ENCODE measurements at regions not wholly inside any gene's neighbourhood (a gene's known extent, or its start where the extent isn't known, plus 50 kb on each side); places are given as distances from the start of the nearest gene placed in this dataset.

DNA sequence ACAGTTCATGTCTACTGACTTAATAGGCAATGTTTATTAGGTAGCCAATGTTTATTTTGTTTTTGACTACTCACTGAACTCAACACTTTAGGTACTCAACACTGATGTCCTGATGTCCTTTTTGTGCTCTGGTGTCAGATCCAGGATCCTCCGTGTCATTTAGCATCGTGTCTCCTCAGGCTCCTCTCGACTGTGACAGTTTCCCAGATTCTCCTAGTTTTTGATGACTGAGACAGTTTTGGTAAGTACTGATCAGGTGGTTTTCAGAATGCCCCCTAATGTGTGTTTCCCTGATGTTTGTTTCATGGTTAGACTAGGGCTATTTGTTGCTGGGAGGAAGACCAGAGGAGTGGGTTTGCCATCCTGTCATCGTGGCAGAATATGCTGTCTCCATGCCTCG lies 719.7 kb upstream of the SOX11 start:
- ChIA-PET POLR2A (no interaction called here), CTCF (no interaction called here)
- Histone ChIP-seq H3K27me3 (replicated peaks; ENCODE audit: control insufficient read depth, insufficient read depth, low read length) (no peaks in the 10 kb centered on the region), H3K4me1 (no peaks in the 10 kb centered on the region), H3K9me3 (no peaks in the 10 kb centered on the region; the same call in 1 of the 2 replicates), H3K36me3 (ENCODE audit: control insufficient read depth, insufficient read depth, low read length) (no peaks in the 10 kb centered on the region), H3K4me3 (ENCODE audit: low read depth, low read length) (no peak overlapping the region)
- BruUV-seq (replicated peaks) = no TSS peak
- Mint-ChIP-seq H3K27me3 (ENCODE audit: insufficient read depth, unreplicated experiment) (no peaks in the 10 kb centered on the region), H3K9me3 (ENCODE audit: unreplicated experiment) (peaks cover 18% of the 10 kb centered on the region), H3K4me1 (ENCODE audit: low read depth, unreplicated experiment) (no peaks in the 10 kb centered on the region), H3K36me3 (ENCODE audit: insufficient read depth, unreplicated experiment) (no peaks in the 10 kb centered on the region), H3K4me3 (ENCODE audit: unreplicated experiment) (no peak overlapping the region), H3K27ac (ENCODE audit: unreplicated experiment) (no peak overlapping the region)
- intact Hi-C loops (cut with micrococcal nuclease; ENCODE audit: unreplicated experiment) = no loop called here
- DNase-seq = no peak
- no peak for TF ChIP-seq CTCF (IDR thresholded peaks at IDR 0.05; ENCODE audit: insufficient read depth in 1 of 2, low read depth in 1 of 2, low read length in 1 of 2, severe bottlenecking in 1 of 2, unreplicated experiment in 1 of 2)

DNA sequence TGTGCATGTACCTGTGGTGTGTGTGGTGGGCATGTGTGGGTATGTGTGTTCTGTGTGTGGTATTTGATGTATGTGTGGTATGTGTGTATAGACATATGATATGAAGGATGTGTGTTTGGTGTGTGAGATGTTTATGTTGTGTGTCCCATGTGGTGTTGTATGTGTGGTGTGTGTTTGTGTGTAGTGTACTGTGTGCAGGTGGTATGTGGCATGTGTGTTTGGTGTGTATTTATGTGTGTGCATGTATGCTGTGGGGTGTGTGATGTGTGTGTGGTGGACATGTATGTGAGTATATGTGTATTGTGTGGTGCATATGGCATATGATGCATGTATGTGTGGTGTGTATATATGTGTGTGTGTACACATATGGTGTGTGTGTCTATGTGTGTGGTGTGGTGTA lies 718.8 kb upstream of the SOX11 start:
- TF ChIP-seq CTCF (IDR thresholded peaks at IDR 0.05; ENCODE audit: insufficient read depth in 1 of 2, low read depth in 1 of 2, low read length in 1 of 2, severe bottlenecking in 1 of 2, unreplicated experiment in 1 of 2) = no peak
- BruUV-seq (replicated peaks) = no TSS peak
- POLR2A ChIA-PET = no interaction called here
- Mint-ChIP-seq H3K36me3 (ENCODE audit: insufficient read depth, unreplicated experiment) (no peaks in the 10 kb centered on the region), H3K4me3 (ENCODE audit: unreplicated experiment) (no peak overlapping the region), H3K27ac (ENCODE audit: unreplicated experiment) (no peak overlapping the region), H3K27me3 (ENCODE audit: insufficient read depth, unreplicated experiment) (no peaks in the 10 kb centered on the region), H3K4me1 (ENCODE audit: low read depth, unreplicated experiment) (no peaks in the 10 kb centered on the region), H3K9me3 (ENCODE audit: unreplicated experiment) (peaks cover 18% of the 10 kb centered on the region)
- DNase-seq = no peak
- Histone ChIP-seq H3K4me1 (no peaks in the 10 kb centered on the region), H3K9me3 (no peaks in the 10 kb centered on the region; the same call in 1 of the 2 replicates), H3K36me3 (ENCODE audit: control insufficient read depth, insufficient read depth, low read length) (no peaks in the 10 kb centered on the region), H3K27me3 (replicated peaks; ENCODE audit: control insufficient read depth, insufficient read depth, low read length) (no peaks in the 10 kb centered on the region), H3K4me3 (ENCODE audit: low read depth, low read length) (no peak overlapping the region)
- CTCF ChIA-PET = no interaction called here
- intact Hi-C loops (cut with micrococcal nuclease; ENCODE audit: unreplicated experiment) = no loop called here

GRCh38 chr2:4973973-4974372 lies 718.2 kb upstream of the SOX11 start:
- no peak overlapping the region for H3K27ac Mint-ChIP-seq (ENCODE audit: unreplicated experiment)
- H3K4me3 Mint-ChIP-seq (ENCODE audit: unreplicated experiment) = no peak overlapping the region
- no peaks in the 10 kb centered on the region for H3K36me3 Mint-ChIP-seq (ENCODE audit: insufficient read depth, unreplicated experiment)
- DNase-seq = no peak
- H3K4me1 Mint-ChIP-seq (ENCODE audit: low read depth, unreplicated experiment) = no peaks in the 10 kb centered on the region
- H3K9me3 ChIP-seq = no peaks in the 10 kb centered on the region; the same call in 1 of the 2 replicates
- intact Hi-C loops (cut with micrococcal nuclease; ENCODE audit: unreplicated experiment) = no loop called here
- H3K4me1 ChIP-seq = no peaks in the 10 kb centered on the region
- H3K27me3 ChIP-seq (replicated peaks; ENCODE audit: control insufficient read depth, insufficient read depth, low read length) = no peaks in the 10 kb centered on the region
- no peak for TF ChIP-seq CTCF (IDR thresholded peaks at IDR 0.05; ENCODE audit: insufficient read depth in 1 of 2, low read depth in 1 of 2, low read length in 1 of 2, severe bottlenecking in 1 of 2, unreplicated experiment in 1 of 2)
- H3K27me3 Mint-ChIP-seq (ENCODE audit: insufficient read depth, unreplicated experiment) = no peaks in the 10 kb centered on the region
- ChIA-PET CTCF (no interaction called here), POLR2A (no interaction called here)
- peaks cover 18% of the 10 kb centered on the region for H3K9me3 Mint-ChIP-seq (ENCODE audit: unreplicated experiment)
- no peak overlapping the region for H3K4me3 ChIP-seq (ENCODE audit: low read depth, low read length)
- BruUV-seq (replicated peaks) = no TSS peak
- H3K36me3 ChIP-seq (ENCODE audit: control insufficient read depth, insufficient read depth, low read length) = no peaks in the 10 kb centered on the region

Data from Caco-2 (cell line).